ENCODE measurements at regions not wholly inside any gene's neighbourhood (a gene's known extent, or its start where the extent isn't known, plus 50 kb on each side); places are given as distances from the start of the nearest gene placed in this dataset.

- Histone ChIP-seq H3K27me3 (no peaks in the 10 kb centered on the region), H3K4me3 (peak overlapping the region; percentile 39 to 44), H3K36me3 (no peaks in the 10 kb centered on the region), H3K9me3 (no peaks in the 10 kb centered on the region), H3K4me1 (no peaks in the 10 kb centered on the region), H3K27ac (peak overlapping the region; percentile 82)
- peak in 1 of 2 donors; percentile 93 for DNase-seq (ENCODE audit: extremely low spot score in 2 of 2)
- intact Hi-C loops (cut with DNase I): no loop called here
- TF ChIP-seq POLR2AphosphoS5 (IDR thresholded peaks at IDR 0.05; ENCODE audit: insufficient read depth in 1 of 2, low read depth in 1 of 2) (peak in 1 of 2 donors; percentile 40), CTCF (IDR thresholded peaks at IDR 0.05) (no peak), POLR2A (IDR thresholded peaks at IDR 0.05) (no peak)
Measured at GRCh38 chr9:6080154-6080716, 64.8 kb upstream of the RANBP6 start.

GRCh38 chr9:6079386-6079785 lies 64.0 kb upstream of the RANBP6 start:
- TF ChIP-seq CTCF (IDR thresholded peaks at IDR 0.05) (no peak), POLR2A (IDR thresholded peaks at IDR 0.05) (no peak), POLR2AphosphoS5 (IDR thresholded peaks at IDR 0.05; ENCODE audit: insufficient read depth in 1 of 2, low read depth in 1 of 2) (no peak)
- Histone ChIP-seq H3K4me1 (no peaks in the 10 kb centered on the region), H3K27me3 (no peaks in the 10 kb centered on the region), H3K36me3 (no peaks in the 10 kb centered on the region), H3K4me3 (peak overlapping the region in 1 of 2 donors; percentile 44), H3K27ac (no peak overlapping the region), H3K9me3 (no peaks in the 10 kb centered on the region)
- no peak for DNase-seq (ENCODE audit: extremely low spot score in 2 of 2)
- intact Hi-C loops (cut with DNase I): no loop called here

GRCh38 chr9:6078382-6079105 lies 63.1 kb upstream of the RANBP6 start:
- Histone ChIP-seq H3K27me3 (no peaks in the 10 kb centered on the region), H3K4me3 (no peak overlapping the region), H3K9me3 (no peaks in the 10 kb centered on the region), H3K27ac (no peak overlapping the region), H3K4me1 (no peaks in the 10 kb centered on the region), H3K36me3 (no peaks in the 10 kb centered on the region)
- no peak for DNase-seq (ENCODE audit: extremely low spot score in 2 of 2)
- TF ChIP-seq POLR2A (IDR thresholded peaks at IDR 0.05) (no peak), CTCF (IDR thresholded peaks at IDR 0.05) (no peak), POLR2AphosphoS5 (IDR thresholded peaks at IDR 0.05; ENCODE audit: insufficient read depth in 1 of 2, low read depth in 1 of 2) (no peak)
- intact Hi-C loops (cut with DNase I): no loop called here

- Histone ChIP-seq H3K27me3 (no peaks in the 10 kb centered on the region), H3K4me1 (no peaks in the 10 kb centered on the region), H3K36me3 (no peaks in the 10 kb centered on the region), H3K27ac (no peak overlapping the region), H3K9me3 (no peaks in the 10 kb centered on the region), H3K4me3 (no peak overlapping the region)
- intact Hi-C loops (cut with DNase I): no loop called here
- no peak for DNase-seq (ENCODE audit: extremely low spot score in 2 of 2)
- TF ChIP-seq POLR2AphosphoS5 (IDR thresholded peaks at IDR 0.05; ENCODE audit: insufficient read depth in 1 of 2, low read depth in 1 of 2) (no peak), POLR2A (IDR thresholded peaks at IDR 0.05) (no peak), CTCF (IDR thresholded peaks at IDR 0.05) (no peak)
Measured at GRCh38 chr9:6076851-6077250, 61.4 kb upstream of the RANBP6 start.

GRCh38 chr9:6073731-6074130 lies 58.3 kb upstream of the RANBP6 start:
- no peak for TF ChIP-seq POLR2A (IDR thresholded peaks at IDR 0.05)
- no peak for TF ChIP-seq POLR2AphosphoS5 (IDR thresholded peaks at IDR 0.05; ENCODE audit: insufficient read depth in 1 of 2, low read depth in 1 of 2)
- TF ChIP-seq CTCF (IDR thresholded peaks at IDR 0.05): no peak
- Histone ChIP-seq H3K27me3 (no peaks in the 10 kb centered on the region), H3K27ac (no peak overlapping the region), H3K36me3 (no peaks in the 10 kb centered on the region), H3K4me1 (no peaks in the 10 kb centered on the region), H3K4me3 (no peak overlapping the region), H3K9me3 (no peaks in the 10 kb centered on the region)
- intact Hi-C loops (cut with DNase I): no loop called here
- no peak for DNase-seq (ENCODE audit: extremely low spot score in 2 of 2)

Data from vagina (tissue), 2 donors.